ENCODE measurements at regions not wholly inside any gene's neighbourhood (a gene's known extent, or its start where the extent isn't known, plus 50 kb on each side); places are given as distances from the start of the nearest gene placed in this dataset.

GRCh38 chr21:15241997-15242736 is 177.4 kb upstream of the NRIP1 start:
- no peaks in the 10 kb centered on the region for H3K4me1 Mint-ChIP-seq (ENCODE audit: low read depth)
- H3K36me3 Mint-ChIP-seq (ENCODE audit: insufficient read depth in 2 of 2), result no peaks in the 10 kb centered on the region
- no peak overlapping the region for H3K4me3 Mint-ChIP-seq
- no peaks in the 10 kb centered on the region for H3K9me3 Mint-ChIP-seq
- H3K27me3 Mint-ChIP-seq (ENCODE audit: low read depth), result no peaks in the 10 kb centered on the region
- ATAC-seq (replicated peaks in 1 of 2) (no peak), DNase-seq (no peak)
- H3K27ac Mint-ChIP-seq, result no peak overlapping the region

GRCh38 chr21:15242906-15243305 is 178.1 kb upstream of the NRIP1 start:
- Mint-ChIP-seq H3K4me1 (ENCODE audit: low read depth) (no peaks in the 10 kb centered on the region), H3K4me3 (no peak overlapping the region), H3K9me3 (no peaks in the 10 kb centered on the region), H3K36me3 (ENCODE audit: insufficient read depth in 2 of 2) (no peaks in the 10 kb centered on the region), H3K27ac (no peak overlapping the region), H3K27me3 (ENCODE audit: low read depth) (no peaks in the 10 kb centered on the region)
- ATAC-seq (replicated peaks in 1 of 2), result no peak
- DNase-seq, result no peak

DNA sequence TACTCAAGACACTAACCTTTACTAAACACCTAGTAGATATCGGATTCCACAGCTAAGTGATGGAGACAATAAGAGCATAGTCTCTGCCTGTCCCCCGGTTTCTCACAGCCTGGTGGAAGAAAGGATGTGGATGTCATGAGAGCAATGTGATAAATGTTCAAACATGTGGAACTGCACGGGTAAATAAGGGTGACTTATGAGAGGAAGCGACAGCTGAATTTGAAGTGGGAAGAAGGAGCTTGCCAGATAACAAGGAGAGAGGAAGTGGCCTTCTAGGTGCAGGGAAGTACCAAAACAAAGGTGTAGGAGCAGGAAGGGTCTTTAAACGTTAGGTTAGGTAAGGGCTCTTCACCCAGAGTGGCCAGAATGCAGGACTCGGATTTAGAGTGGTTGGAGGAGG is 178.6 kb upstream of the NRIP1 start:
- no peaks in the 10 kb centered on the region for H3K27me3 Mint-ChIP-seq (ENCODE audit: low read depth)
- no peak for DNase-seq
- no peak overlapping the region for H3K4me3 Mint-ChIP-seq
- ATAC-seq (replicated peaks in 1 of 2), result no peak
- H3K4me1 Mint-ChIP-seq (ENCODE audit: low read depth), result no peaks in the 10 kb centered on the region
- no peaks in the 10 kb centered on the region for H3K9me3 Mint-ChIP-seq
- H3K36me3 Mint-ChIP-seq (ENCODE audit: insufficient read depth in 2 of 2), result no peaks in the 10 kb centered on the region
- no peak overlapping the region for H3K27ac Mint-ChIP-seq

GRCh38 chr21:15247613-15248012 is 182.8 kb upstream of the NRIP1 start:
- DNase-seq (no peak), ATAC-seq (replicated peaks in 1 of 2) (no peak)
- Mint-ChIP-seq H3K4me3 (no peak overlapping the region), H3K27ac (no peak overlapping the region), H3K27me3 (ENCODE audit: low read depth) (no peaks in the 10 kb centered on the region), H3K9me3 (no peaks in the 10 kb centered on the region), H3K36me3 (ENCODE audit: insufficient read depth in 2 of 2) (no peaks in the 10 kb centered on the region), H3K4me1 (ENCODE audit: low read depth) (no peaks in the 10 kb centered on the region)

DNA sequence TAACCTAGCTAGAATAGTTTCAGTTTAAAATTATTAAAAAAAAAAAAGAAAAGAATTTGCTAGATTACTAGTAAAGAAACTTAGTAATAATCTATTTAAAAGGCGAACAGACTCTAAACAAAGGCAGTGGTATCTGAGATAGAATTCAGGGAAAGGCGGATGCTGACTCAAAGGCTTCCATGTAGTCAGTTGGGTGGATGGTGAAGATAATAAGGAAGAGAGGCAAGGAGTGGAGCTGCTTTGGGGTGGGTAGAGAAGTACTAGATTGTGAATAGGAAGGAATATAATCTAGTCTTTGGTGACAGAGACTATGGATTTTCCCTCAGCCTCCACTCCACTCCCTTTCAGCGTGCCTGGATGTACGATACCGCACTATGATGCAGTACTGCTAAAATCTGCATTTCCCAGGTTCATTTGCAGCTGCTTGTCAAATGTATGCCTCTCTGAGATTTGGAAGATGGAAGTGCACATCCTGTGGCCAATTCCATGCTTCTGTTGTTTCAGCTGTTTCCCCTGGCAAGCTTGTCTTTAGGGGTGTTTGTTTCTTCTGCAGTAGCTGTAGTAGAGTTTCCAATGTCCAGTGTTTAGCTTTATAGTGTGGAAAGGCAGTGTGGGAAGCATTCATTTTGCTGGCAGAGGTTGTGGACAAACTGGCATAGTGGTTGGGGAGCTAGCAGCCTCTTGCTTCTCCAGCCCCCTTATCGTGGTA is 184.6 kb upstream of the NRIP1 start:
- Mint-ChIP-seq H3K36me3 (ENCODE audit: insufficient read depth in 2 of 2) (no peaks in the 10 kb centered on the region), H3K27ac (no peak overlapping the region), H3K9me3 (no peaks in the 10 kb centered on the region), H3K27me3 (ENCODE audit: low read depth) (no peaks in the 10 kb centered on the region), H3K4me1 (ENCODE audit: low read depth) (no peaks in the 10 kb centered on the region), H3K4me3 (no peak overlapping the region)
- DNase-seq (no peak), ATAC-seq (replicated peaks in 1 of 2) (no peak)

DNA sequence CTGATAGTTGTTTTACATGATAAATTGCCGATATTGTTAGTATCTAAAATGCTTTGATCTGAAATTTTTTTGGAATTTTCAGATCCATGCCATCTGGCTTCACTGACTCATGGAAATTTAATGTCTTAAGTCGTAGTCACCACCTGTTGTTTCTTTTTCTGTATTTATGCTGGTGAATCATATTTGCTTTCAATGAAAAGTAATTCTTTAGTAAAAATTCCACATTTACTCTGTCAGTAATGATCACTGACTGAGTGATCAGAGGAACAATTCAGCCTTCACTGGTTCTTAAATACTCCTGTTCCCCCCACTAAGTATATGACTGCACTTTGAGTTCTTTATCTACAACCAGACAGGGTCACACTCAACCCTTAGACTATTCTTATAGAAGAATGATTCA is 185.6 kb upstream of the NRIP1 start:
- no peak for ATAC-seq (replicated peaks in 1 of 2)
- Mint-ChIP-seq H3K36me3 (ENCODE audit: insufficient read depth in 2 of 2) (no peaks in the 10 kb centered on the region), H3K4me1 (ENCODE audit: low read depth) (no peaks in the 10 kb centered on the region), H3K27ac (no peak overlapping the region), H3K9me3 (no peaks in the 10 kb centered on the region), H3K27me3 (ENCODE audit: low read depth) (no peaks in the 10 kb centered on the region), H3K4me3 (no peak overlapping the region)
- DNase-seq, result no peak

- no peak for ATAC-seq (replicated peaks in 1 of 2)
- Mint-ChIP-seq H3K27ac (no peak overlapping the region), H3K9me3 (no peaks in the 10 kb centered on the region), H3K4me1 (ENCODE audit: low read depth) (no peaks in the 10 kb centered on the region), H3K27me3 (ENCODE audit: low read depth) (no peaks in the 10 kb centered on the region), H3K4me3 (no peak overlapping the region), H3K36me3 (ENCODE audit: insufficient read depth in 2 of 2) (no peaks in the 10 kb centered on the region)
- no peak for DNase-seq
These were observed 187.6 kb upstream of the NRIP1 start for GRCh38 chr21:15252431-15252830.

DNA sequence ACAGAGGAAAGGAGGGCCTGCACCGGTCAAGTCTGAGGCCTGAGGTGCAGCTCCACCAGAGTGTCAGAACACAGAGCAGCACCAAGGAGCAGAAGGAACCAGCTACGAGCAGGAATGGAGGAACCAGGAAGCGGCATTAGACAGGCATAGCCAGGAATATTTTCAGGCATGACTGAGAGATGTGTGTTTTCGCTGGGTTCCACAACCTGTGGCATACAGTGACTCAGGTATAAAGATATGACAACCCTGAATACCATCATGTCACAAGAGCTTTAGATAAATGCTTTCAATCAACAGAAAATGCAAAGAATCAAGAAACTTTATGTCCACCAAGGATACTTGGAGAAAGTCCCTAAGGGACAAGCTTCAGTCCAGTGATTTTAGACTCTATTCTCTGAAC is 189.3 kb upstream of the NRIP1 start:
- Mint-ChIP-seq H3K36me3 (ENCODE audit: insufficient read depth in 2 of 2) (no peaks in the 10 kb centered on the region), H3K9me3 (no peaks in the 10 kb centered on the region), H3K4me1 (ENCODE audit: low read depth) (no peaks in the 10 kb centered on the region), H3K27ac (no peak overlapping the region), H3K27me3 (ENCODE audit: low read depth) (no peaks in the 10 kb centered on the region), H3K4me3 (no peak overlapping the region)
- DNase-seq (no peak), ATAC-seq (replicated peaks in 1 of 2) (no peak)

- no peaks in the 10 kb centered on the region for H3K4me1 Mint-ChIP-seq (ENCODE audit: low read depth)
- DNase-seq, result no peak
- no peaks in the 10 kb centered on the region for H3K36me3 Mint-ChIP-seq (ENCODE audit: insufficient read depth in 2 of 2)
- H3K27ac Mint-ChIP-seq, result no peak overlapping the region
- H3K4me3 Mint-ChIP-seq, result no peak overlapping the region
- no peaks in the 10 kb centered on the region for H3K9me3 Mint-ChIP-seq
- no peak for ATAC-seq (replicated peaks in 1 of 2)
- H3K27me3 Mint-ChIP-seq (ENCODE audit: low read depth), result no peaks in the 10 kb centered on the region
These were observed 190.5 kb upstream of the NRIP1 start for GRCh38 chr21:15255261-15255660.

- Mint-ChIP-seq H3K4me3 (no peak overlapping the region), H3K9me3 (no peaks in the 10 kb centered on the region), H3K27me3 (ENCODE audit: low read depth) (no peaks in the 10 kb centered on the region), H3K36me3 (ENCODE audit: insufficient read depth in 2 of 2) (no peaks in the 10 kb centered on the region), H3K27ac (no peak overlapping the region), H3K4me1 (ENCODE audit: low read depth) (no peaks in the 10 kb centered on the region)
- DNase-seq (no peak), ATAC-seq (replicated peaks in 1 of 2) (no peak)
These were observed 191.0 kb upstream of the NRIP1 start for GRCh38 chr21:15255763-15256162.

GRCh38 chr21:15256996-15257395 is 192.2 kb upstream of the NRIP1 start:
- ATAC-seq (replicated peaks in 1 of 2) (no peak), DNase-seq (no peak)
- H3K27ac Mint-ChIP-seq, result no peak overlapping the region
- H3K4me3 Mint-ChIP-seq, result no peak overlapping the region
- no peaks in the 10 kb centered on the region for H3K36me3 Mint-ChIP-seq (ENCODE audit: insufficient read depth in 2 of 2)
- no peaks in the 10 kb centered on the region for H3K27me3 Mint-ChIP-seq (ENCODE audit: low read depth)
- no peaks in the 10 kb centered on the region for H3K9me3 Mint-ChIP-seq
- H3K4me1 Mint-ChIP-seq (ENCODE audit: low read depth), result no peaks in the 10 kb centered on the region

DNA sequence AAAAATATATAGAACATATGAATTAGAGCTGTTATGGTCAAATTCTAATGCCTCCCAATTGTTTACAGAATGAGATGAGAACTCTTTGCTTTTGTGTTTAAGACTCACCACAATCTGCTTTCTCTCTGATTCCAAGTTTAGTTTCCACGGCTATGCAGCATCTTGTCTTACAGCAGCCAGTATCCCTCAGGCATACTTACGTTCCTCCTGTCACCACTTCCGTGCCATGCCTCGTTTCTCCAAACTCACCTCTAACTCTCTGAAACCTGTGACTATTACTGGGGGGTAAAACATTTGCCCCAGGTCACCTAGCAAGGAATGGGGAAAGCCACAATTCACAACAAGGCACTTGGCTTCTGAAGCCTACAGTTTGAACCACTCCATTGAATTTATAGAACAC is 192.8 kb upstream of the NRIP1 start:
- ATAC-seq (replicated peaks in 1 of 2) (no peak), DNase-seq (no peak)
- no peaks in the 10 kb centered on the region for H3K36me3 Mint-ChIP-seq (ENCODE audit: insufficient read depth in 2 of 2)
- no peaks in the 10 kb centered on the region for H3K27me3 Mint-ChIP-seq (ENCODE audit: low read depth)
- H3K27ac Mint-ChIP-seq, result no peak overlapping the region
- H3K9me3 Mint-ChIP-seq, result no peaks in the 10 kb centered on the region
- H3K4me1 Mint-ChIP-seq (ENCODE audit: low read depth), result no peaks in the 10 kb centered on the region
- no peak overlapping the region for H3K4me3 Mint-ChIP-seq

DNA sequence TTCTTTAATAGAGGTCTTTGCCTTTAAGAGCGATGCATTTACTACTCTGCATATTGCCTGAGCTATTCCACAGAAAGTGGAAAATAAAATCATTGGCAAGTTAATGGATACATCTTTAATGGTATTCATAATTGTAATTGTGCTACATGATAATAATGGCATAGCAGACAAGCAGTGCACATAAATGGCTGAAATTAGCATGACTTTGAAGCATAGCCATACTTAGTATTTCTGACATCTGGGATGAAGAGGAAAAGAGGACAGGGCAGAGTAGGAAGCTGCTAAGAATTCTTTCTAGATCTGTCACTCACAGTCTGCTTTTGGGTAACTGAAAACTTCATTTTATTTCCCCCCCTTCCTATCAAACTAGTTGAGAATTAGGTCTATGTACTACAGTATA is 195.0 kb upstream of the NRIP1 start:
- H3K9me3 Mint-ChIP-seq, result peaks cover 0 to 2% of the 10 kb centered on the region in 2 donors
- no peaks in the 10 kb centered on the region for H3K27me3 Mint-ChIP-seq (ENCODE audit: low read depth)
- no peak overlapping the region for H3K4me3 Mint-ChIP-seq
- DNase-seq, result no peak
- H3K36me3 Mint-ChIP-seq (ENCODE audit: insufficient read depth in 2 of 2), result no peaks in the 10 kb centered on the region
- no peaks in the 10 kb centered on the region for H3K4me1 Mint-ChIP-seq (ENCODE audit: low read depth)
- no peak for ATAC-seq (replicated peaks in 1 of 2)
- H3K27ac Mint-ChIP-seq, result no peak overlapping the region

- no peak overlapping the region for H3K4me3 Mint-ChIP-seq
- H3K27ac Mint-ChIP-seq, result no peak overlapping the region
- no peaks in the 10 kb centered on the region for H3K36me3 Mint-ChIP-seq (ENCODE audit: insufficient read depth in 2 of 2)
- ATAC-seq (replicated peaks in 1 of 2) (no peak), DNase-seq (no peak)
- H3K4me1 Mint-ChIP-seq (ENCODE audit: low read depth), result no peaks in the 10 kb centered on the region
- no peaks in the 10 kb centered on the region for H3K27me3 Mint-ChIP-seq (ENCODE audit: low read depth)
- peaks cover 0 to 2% of the 10 kb centered on the region in 2 donors for H3K9me3 Mint-ChIP-seq
These were observed 195.8 kb upstream of the NRIP1 start for GRCh38 chr21:15260604-15261003.

Data from activated T-cell treated with anti-CD3 and anti-CD28 coated beads, Interleukin-2, amount 50 U/mL, for 72 hours (primary cell).